ENCODE measurements at regions not wholly inside any gene's neighbourhood (a gene's known extent, or its start where the extent isn't known, plus 50 kb on each side); places are given as distances from the start of the nearest gene placed in this dataset.

DNA sequence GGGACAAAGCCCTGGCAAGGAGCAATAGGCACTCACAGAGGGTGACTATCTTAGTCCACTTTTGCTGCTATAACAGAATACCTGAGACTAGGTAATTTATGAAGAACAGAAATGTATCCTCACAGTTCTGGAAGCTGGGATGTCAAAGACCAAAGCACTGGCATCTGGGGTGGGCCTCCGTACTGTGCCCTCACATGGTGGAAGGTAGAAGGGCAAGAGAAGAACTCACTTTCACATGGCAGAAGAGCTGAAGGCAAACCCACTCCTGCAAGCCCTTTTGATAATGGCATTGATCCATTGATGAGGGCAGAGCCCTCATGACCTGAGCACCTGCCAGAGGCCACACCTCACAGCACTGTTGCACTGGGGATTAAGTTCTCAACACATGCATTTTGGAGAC is 173.4 kb upstream of the C2CD4B start:
- TF ChIP-seq, protein P1, sequence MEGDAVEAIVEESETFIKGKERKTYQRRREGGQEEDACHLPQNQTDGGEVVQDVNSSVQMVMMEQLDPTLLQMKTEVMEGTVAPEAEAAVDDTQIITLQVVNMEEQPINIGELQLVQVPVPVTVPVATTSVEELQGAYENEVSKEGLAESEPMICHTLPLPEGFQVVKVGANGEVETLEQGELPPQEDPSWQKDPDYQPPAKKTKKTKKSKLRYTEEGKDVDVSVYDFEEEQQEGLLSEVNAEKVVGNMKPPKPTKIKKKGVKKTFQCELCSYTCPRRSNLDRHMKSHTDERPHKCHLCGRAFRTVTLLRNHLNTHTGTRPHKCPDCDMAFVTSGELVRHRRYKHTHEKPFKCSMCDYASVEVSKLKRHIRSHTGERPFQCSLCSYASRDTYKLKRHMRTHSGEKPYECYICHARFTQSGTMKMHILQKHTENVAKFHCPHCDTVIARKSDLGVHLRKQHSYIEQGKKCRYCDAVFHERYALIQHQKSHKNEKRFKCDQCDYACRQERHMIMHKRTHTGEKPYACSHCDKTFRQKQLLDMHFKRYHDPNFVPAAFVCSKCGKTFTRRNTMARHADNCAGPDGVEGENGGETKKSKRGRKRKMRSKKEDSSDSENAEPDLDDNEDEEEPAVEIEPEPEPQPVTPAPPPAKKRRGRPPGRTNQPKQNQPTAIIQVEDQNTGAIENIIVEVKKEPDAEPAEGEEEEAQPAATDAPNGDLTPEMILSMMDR (optimal IDR thresholded peaks at IDR 0.05 in 1 of 3, IDR thresholded peaks at IDR 0.05 in 1 of 3, conservative IDR thresholded peaks at IDR 0.05 in 1 of 3; ENCODE audit: extremely low read depth in 1 of 3, insufficient read depth in 2 of 3, low read length in 3 of 3) = no peak
- no peak for TF ChIP-seq EZH2 (IDR thresholded peaks at IDR 0.05; ENCODE audit: low read length)

Measured in keratinocyte (primary cell).